ENCODE measurements at regions not wholly inside any gene's neighbourhood (a gene's known extent, or its start where the extent isn't known, plus 50 kb on each side); places are given as distances from the start of the nearest gene placed in this dataset.

DNA sequence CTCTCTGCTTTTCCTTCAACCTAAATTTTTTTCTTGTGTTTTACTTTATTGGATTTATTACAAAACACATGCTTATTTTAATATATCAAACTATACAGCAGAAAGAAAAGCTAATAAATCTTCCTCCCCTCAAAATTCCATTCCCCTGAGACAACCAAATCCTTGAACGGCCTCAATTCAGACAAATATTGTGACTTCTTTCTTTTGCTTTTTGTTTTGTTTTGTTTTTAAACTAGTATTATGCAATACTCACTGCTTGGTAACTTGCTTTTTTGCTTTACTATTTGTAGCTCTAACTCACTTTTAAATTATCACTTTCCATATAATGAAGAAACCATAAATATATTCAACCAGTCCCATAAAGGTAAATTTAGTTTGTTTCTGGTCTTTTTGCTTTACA, 59.4 kb upstream of the CDK1 start:
- TF ChIP-seq EZH2 (IDR thresholded peaks at IDR 0.05; ENCODE audit: low read depth, unreplicated experiment) (no peak), EZH2phosphoT487 (IDR thresholded peaks at IDR 0.05; ENCODE audit: unreplicated experiment) (no peak), POLR2AphosphoS5 (IDR thresholded peaks at IDR 0.05; ENCODE audit: low read depth) (no peak)
- TF ChIP-seq, protein P1, sequence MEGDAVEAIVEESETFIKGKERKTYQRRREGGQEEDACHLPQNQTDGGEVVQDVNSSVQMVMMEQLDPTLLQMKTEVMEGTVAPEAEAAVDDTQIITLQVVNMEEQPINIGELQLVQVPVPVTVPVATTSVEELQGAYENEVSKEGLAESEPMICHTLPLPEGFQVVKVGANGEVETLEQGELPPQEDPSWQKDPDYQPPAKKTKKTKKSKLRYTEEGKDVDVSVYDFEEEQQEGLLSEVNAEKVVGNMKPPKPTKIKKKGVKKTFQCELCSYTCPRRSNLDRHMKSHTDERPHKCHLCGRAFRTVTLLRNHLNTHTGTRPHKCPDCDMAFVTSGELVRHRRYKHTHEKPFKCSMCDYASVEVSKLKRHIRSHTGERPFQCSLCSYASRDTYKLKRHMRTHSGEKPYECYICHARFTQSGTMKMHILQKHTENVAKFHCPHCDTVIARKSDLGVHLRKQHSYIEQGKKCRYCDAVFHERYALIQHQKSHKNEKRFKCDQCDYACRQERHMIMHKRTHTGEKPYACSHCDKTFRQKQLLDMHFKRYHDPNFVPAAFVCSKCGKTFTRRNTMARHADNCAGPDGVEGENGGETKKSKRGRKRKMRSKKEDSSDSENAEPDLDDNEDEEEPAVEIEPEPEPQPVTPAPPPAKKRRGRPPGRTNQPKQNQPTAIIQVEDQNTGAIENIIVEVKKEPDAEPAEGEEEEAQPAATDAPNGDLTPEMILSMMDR (conservative IDR thresholded peaks at IDR 0.05; ENCODE audit: low read depth in 2 of 2) = no peak
- TF ChIP-seq, protein P2, sequence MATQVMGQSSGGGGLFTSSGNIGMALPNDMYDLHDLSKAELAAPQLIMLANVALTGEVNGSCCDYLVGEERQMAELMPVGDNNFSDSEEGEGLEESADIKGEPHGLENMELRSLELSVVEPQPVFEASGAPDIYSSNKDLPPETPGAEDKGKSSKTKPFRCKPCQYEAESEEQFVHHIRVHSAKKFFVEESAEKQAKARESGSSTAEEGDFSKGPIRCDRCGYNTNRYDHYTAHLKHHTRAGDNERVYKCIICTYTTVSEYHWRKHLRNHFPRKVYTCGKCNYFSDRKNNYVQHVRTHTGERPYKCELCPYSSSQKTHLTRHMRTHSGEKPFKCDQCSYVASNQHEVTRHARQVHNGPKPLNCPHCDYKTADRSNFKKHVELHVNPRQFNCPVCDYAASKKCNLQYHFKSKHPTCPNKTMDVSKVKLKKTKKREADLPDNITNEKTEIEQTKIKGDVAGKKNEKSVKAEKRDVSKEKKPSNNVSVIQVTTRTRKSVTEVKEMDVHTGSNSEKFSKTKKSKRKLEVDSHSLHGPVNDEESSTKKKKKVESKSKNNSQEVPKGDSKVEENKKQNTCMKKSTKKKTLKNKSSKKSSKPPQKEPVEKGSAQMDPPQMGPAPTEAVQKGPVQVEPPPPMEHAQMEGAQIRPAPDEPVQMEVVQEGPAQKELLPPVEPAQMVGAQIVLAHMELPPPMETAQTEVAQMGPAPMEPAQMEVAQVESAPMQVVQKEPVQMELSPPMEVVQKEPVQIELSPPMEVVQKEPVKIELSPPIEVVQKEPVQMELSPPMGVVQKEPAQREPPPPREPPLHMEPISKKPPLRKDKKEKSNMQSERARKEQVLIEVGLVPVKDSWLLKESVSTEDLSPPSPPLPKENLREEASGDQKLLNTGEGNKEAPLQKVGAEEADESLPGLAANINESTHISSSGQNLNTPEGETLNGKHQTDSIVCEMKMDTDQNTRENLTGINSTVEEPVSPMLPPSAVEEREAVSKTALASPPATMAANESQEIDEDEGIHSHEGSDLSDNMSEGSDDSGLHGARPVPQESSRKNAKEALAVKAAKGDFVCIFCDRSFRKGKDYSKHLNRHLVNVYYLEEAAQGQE (IDR thresholded peaks at IDR 0.05; ENCODE audit: unreplicated experiment) = no peak

Data from GM23338 (cell line).